A673 (cell line): ENCODE measurements at regions not wholly inside any gene's neighbourhood (a gene's known extent, or its start where the extent isn't known, plus 50 kb on each side); places are given as distances from the start of the nearest gene placed in this dataset.

ENCODE experiments used
- EZH2 ChIP-seq: fragments of 200-600 bp; sonication (generic); IDR thresholded peaks from 2 replicates; pipeline ENCODE4 v1.6.1; 2017; ENCODE audit warnings: borderline replicate concordance, low read depth, mild to moderate bottlenecking, mixed read lengths, antibody characterized with exemption, low read length; ENCODE audit not compliant: poor library complexity, severe bottlenecking
- TF ChIP-seq, protein P1 (sequence below): fragments of 300-800, 200-600 bp; sonication (generic); conservative IDR thresholded peaks from 2 replicates; pipeline ENCODE4 v1.5.1; 2017; ENCODE audit warnings: low read depth, mild to moderate bottlenecking, antibody characterized with exemption, low read length, moderate library complexity, mixed read lengths

DNA sequence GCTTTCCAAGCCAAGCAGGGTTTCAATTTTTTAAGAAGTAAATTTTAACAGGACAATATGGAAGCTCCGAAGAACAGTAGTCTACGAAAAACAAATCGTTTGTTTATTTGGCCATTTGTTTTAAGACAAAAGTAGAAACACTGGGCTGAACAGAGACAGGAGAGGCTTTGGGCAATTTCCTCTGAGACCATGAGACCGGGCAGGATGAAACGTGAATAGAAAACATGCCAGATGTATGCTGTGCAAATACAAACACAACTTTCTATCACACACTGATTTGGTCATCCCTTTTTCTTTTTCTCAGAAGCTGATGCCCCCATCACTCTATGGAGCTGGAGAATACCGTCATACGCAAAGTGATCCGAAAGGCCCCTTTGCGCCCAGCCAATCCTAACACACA lies 1111.1 kb downstream of the BCL11B start:
- TF ChIP-seq, protein P1, sequence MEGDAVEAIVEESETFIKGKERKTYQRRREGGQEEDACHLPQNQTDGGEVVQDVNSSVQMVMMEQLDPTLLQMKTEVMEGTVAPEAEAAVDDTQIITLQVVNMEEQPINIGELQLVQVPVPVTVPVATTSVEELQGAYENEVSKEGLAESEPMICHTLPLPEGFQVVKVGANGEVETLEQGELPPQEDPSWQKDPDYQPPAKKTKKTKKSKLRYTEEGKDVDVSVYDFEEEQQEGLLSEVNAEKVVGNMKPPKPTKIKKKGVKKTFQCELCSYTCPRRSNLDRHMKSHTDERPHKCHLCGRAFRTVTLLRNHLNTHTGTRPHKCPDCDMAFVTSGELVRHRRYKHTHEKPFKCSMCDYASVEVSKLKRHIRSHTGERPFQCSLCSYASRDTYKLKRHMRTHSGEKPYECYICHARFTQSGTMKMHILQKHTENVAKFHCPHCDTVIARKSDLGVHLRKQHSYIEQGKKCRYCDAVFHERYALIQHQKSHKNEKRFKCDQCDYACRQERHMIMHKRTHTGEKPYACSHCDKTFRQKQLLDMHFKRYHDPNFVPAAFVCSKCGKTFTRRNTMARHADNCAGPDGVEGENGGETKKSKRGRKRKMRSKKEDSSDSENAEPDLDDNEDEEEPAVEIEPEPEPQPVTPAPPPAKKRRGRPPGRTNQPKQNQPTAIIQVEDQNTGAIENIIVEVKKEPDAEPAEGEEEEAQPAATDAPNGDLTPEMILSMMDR, result no peak
- TF ChIP-seq EZH2, result no peak
